ENCODE measurements at regions not wholly inside any gene's neighbourhood (a gene's known extent, or its start where the extent isn't known, plus 50 kb on each side); places are given as distances from the start of the nearest gene placed in this dataset.

GRCh38 chr2:120552079-120552478 lies 183.6 kb upstream of the GLI2 start:
- no peak for DNase-seq (ENCODE audit: low read depth, low spot score)
- H3K36me3 Mint-ChIP-seq (ENCODE audit: low read depth): no peaks in the 10 kb centered on the region
- H3K27ac Mint-ChIP-seq (ENCODE audit: unreplicated experiment): no peak overlapping the region
- H3K4me1 Mint-ChIP-seq: peaks cover 18% of the 10 kb centered on the region
- no peak overlapping the region for H3K4me3 Mint-ChIP-seq
- H3K9me3 Mint-ChIP-seq: no peaks in the 10 kb centered on the region
- no peak for TF ChIP-seq CTCF (conservative IDR thresholded peaks at IDR 0.05)
- peaks cover 28% of the 10 kb centered on the region for H3K27me3 Mint-ChIP-seq (ENCODE audit: low read depth)

GRCh38 chr2:120552800-120553481 lies 182.7 kb upstream of the GLI2 start:
- Mint-ChIP-seq H3K27me3 (ENCODE audit: low read depth) (peaks cover 35% of the 10 kb centered on the region), H3K27ac (ENCODE audit: unreplicated experiment) (no peak overlapping the region), H3K36me3 (ENCODE audit: low read depth) (no peaks in the 10 kb centered on the region), H3K9me3 (no peaks in the 10 kb centered on the region), H3K4me1 (peaks cover 18% of the 10 kb centered on the region), H3K4me3 (no peak overlapping the region)
- DNase-seq (ENCODE audit: low read depth, low spot score): peak; percentile 60
- TF ChIP-seq CTCF (conservative IDR thresholded peaks at IDR 0.05): peak; percentile 75

- H3K4me1 Mint-ChIP-seq: peaks cover 18% of the 10 kb centered on the region
- no peak overlapping the region for H3K4me3 Mint-ChIP-seq
- H3K27me3 Mint-ChIP-seq (ENCODE audit: low read depth): peaks cover 35% of the 10 kb centered on the region
- TF ChIP-seq CTCF (conservative IDR thresholded peaks at IDR 0.05): no peak
- no peak overlapping the region for H3K27ac Mint-ChIP-seq (ENCODE audit: unreplicated experiment)
- no peaks in the 10 kb centered on the region for H3K36me3 Mint-ChIP-seq (ENCODE audit: low read depth)
- no peaks in the 10 kb centered on the region for H3K9me3 Mint-ChIP-seq
- no peak for DNase-seq (ENCODE audit: low read depth, low spot score)
These were observed 181.0 kb upstream of the GLI2 start for GRCh38 chr2:120554625-120555032.

- H3K9me3 Mint-ChIP-seq: no peaks in the 10 kb centered on the region
- H3K36me3 Mint-ChIP-seq (ENCODE audit: low read depth): no peaks in the 10 kb centered on the region
- DNase-seq (ENCODE audit: low read depth, low spot score): no peak
- TF ChIP-seq CTCF (conservative IDR thresholded peaks at IDR 0.05): no peak
- H3K27me3 Mint-ChIP-seq (ENCODE audit: low read depth): peaks cover 35% of the 10 kb centered on the region
- H3K27ac Mint-ChIP-seq (ENCODE audit: unreplicated experiment): no peak overlapping the region
- H3K4me1 Mint-ChIP-seq: peaks cover 18% of the 10 kb centered on the region
- H3K4me3 Mint-ChIP-seq: no peak overlapping the region
These were observed 180.6 kb upstream of the GLI2 start for GRCh38 chr2:120555092-120555491.

GRCh38 chr2:120556911-120557310 lies 178.8 kb upstream of the GLI2 start:
- no peak overlapping the region for H3K4me3 Mint-ChIP-seq
- peaks cover 7% of the 10 kb centered on the region for H3K4me1 Mint-ChIP-seq
- TF ChIP-seq CTCF (conservative IDR thresholded peaks at IDR 0.05): no peak
- no peak overlapping the region for H3K27ac Mint-ChIP-seq (ENCODE audit: unreplicated experiment)
- DNase-seq (ENCODE audit: low read depth, low spot score): no peak
- peaks cover 31% of the 10 kb centered on the region for H3K27me3 Mint-ChIP-seq (ENCODE audit: low read depth)
- no peaks in the 10 kb centered on the region for H3K9me3 Mint-ChIP-seq
- no peaks in the 10 kb centered on the region for H3K36me3 Mint-ChIP-seq (ENCODE audit: low read depth)

Measured in neural crest cell (in vitro differentiated cells).